ENCODE measurements at regions not wholly inside any gene's neighbourhood (a gene's known extent, or its start where the extent isn't known, plus 50 kb on each side); places are given as distances from the start of the nearest gene placed in this dataset.

DNA sequence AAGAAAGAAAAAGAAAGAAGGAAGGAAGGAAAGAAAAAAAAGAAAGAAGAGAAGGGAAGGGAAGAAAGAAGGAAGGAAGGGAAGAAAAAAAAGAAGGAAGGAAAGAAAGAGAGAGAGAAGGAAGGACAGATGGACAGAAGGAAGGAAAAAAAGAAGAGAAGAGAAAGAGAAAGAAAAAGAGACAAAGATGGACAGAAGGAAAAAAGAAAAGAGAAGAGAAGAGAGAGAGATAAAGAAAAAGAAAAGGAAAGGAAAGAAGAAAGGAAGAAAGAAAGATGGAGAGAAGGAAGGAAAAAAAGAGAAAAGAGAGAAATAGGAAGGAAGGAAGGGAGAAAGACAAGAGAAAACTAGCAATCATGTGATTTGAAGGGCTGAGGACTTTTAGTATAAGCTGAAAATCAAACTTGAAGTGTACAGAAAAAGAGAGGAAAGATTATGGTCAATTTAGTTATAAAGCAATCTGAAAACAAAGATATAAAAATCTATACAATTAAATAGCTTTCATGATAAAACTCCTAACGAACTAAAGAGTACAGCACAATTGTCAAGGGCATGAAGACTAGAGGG lies 115.3 kb downstream of the LTN1 start (continued):
- 0 out of 2 replicates have a peak, but pooled peaks have one; percentile 23 for TF ChIP-seq ZBTB26 (CRISPR knock-in tag; IDR thresholded peaks at IDR 0.05)
- TF ChIP-seq, protein P1, sequence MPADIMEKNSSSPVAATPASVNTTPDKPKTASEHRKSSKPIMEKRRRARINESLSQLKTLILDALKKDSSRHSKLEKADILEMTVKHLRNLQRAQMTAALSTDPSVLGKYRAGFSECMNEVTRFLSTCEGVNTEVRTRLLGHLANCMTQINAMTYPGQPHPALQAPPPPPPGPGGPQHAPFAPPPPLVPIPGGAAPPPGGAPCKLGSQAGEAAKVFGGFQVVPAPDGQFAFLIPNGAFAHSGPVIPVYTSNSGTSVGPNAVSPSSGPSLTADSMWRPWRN (IDR thresholded peaks at IDR 0.05; ENCODE audit: low read depth) = no peak
- TF ChIP-seq SMAD1 (IDR thresholded peaks at IDR 0.05; ENCODE audit: low read depth, low read length, partially characterized antibody) = no peak
- TF ChIP-seq, protein P2, sequence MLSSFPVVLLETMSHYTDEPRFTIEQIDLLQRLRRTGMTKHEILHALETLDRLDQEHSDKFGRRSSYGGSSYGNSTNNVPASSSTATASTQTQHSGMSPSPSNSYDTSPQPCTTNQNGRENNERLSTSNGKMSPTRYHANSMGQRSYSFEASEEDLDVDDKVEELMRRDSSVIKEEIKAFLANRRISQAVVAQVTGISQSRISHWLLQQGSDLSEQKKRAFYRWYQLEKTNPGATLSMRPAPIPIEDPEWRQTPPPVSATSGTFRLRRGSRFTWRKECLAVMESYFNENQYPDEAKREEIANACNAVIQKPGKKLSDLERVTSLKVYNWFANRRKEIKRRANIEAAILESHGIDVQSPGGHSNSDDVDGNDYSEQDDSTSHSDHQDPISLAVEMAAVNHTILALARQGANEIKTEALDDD (IDR thresholded peaks at IDR 0.05) = no peak
- no peak for TF ChIP-seq MAZ (CRISPR knock-in tag; conservative IDR thresholded peaks at IDR 0.05 in 1 of 2, IDR thresholded peaks at IDR 0.05 in 1 of 2)
- no peak for TF ChIP-seq PKNOX1 (IDR thresholded peaks at IDR 0.05)
- TF ChIP-seq, protein P3, sequence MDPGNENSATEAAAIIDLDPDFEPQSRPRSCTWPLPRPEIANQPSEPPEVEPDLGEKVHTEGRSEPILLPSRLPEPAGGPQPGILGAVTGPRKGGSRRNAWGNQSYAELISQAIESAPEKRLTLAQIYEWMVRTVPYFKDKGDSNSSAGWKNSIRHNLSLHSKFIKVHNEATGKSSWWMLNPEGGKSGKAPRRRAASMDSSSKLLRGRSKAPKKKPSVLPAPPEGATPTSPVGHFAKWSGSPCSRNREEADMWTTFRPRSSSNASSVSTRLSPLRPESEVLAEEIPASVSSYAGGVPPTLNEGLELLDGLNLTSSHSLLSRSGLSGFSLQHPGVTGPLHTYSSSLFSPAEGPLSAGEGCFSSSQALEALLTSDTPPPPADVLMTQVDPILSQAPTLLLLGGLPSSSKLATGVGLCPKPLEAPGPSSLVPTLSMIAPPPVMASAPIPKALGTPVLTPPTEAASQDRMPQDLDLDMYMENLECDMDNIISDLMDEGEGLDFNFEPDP (CRISPR knock-in tag; IDR thresholded peaks at IDR 0.05) = no peak
- TF ChIP-seq TRIM24 (IDR thresholded peaks at IDR 0.05) = no peak
- TF ChIP-seq NEUROD1 (IDR thresholded peaks at IDR 0.05; ENCODE audit: borderline replicate concordance, low read depth, low read length, partially characterized antibody) = no peak
- TF ChIP-seq, protein P4, sequence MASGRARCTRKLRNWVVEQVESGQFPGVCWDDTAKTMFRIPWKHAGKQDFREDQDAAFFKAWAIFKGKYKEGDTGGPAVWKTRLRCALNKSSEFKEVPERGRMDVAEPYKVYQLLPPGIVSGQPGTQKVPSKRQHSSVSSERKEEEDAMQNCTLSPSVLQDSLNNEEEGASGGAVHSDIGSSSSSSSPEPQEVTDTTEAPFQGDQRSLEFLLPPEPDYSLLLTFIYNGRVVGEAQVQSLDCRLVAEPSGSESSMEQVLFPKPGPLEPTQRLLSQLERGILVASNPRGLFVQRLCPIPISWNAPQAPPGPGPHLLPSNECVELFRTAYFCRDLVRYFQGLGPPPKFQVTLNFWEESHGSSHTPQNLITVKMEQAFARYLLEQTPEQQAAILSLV (tag; IDR thresholded peaks at IDR 0.05) = no peak
- TF ChIP-seq, protein P5, sequence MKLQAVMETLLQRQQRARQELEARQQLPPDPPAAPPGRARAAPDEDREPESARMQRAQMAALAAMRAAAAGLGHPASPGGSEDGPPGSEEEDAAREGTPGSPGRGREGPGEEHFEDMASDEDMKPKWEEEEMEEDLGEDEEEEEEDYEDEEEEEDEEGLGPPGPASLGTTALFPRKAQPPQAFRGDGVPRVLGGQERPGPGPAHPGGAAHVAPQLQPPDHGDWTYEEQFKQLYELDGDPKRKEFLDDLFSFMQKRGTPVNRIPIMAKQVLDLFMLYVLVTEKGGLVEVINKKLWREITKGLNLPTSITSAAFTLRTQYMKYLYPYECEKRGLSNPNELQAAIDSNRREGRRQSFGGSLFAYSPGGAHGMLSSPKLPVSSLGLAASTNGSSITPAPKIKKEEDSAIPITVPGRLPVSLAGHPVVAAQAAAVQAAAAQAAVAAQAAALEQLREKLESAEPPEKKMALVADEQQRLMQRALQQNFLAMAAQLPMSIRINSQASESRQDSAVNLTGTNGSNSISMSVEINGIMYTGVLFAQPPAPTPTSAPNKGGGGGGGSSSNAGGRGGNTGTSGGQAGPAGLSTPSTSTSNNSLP (IDR thresholded peaks at IDR 0.05; ENCODE audit: borderline replicate concordance, low read depth, low read length) = no peak
- TF ChIP-seq GABPB2 (CRISPR knock-in tag; conservative IDR thresholded peaks at IDR 0.05) = no peak
- TF ChIP-seq ZBTB2 (IDR thresholded peaks at IDR 0.05) = peak; percentile 74; the same call in 1 of the 2 replicates
- TF ChIP-seq ZNF77 (CRISPR knock-in tag; IDR thresholded peaks at IDR 0.05) = no peak
- TF ChIP-seq CXXC5 (CRISPR knock-in tag; IDR thresholded peaks at IDR 0.05) = no peak
- no peak for TF ChIP-seq MYC (IDR thresholded peaks at IDR 0.05; ENCODE audit: low read depth, low read length)
- no peak for TF ChIP-seq MYC (CRISPR knock-in tag; IDR thresholded peaks at IDR 0.05; ENCODE audit: borderline replicate concordance, low read depth)
